Peyer's patch (tissue), 4 donors: ENCODE measurements at regions not wholly inside any gene's neighbourhood (a gene's known extent, or its start where the extent isn't known, plus 50 kb on each side); places are given as distances from the start of the nearest gene placed in this dataset.

Source experiments
- POLR2A ChIP-seq, 2 donors: fragments of 450-650 bp; IDR thresholded peaks; one replicate each; pipeline ENCODE4 v1.5.1; 2017; ENCODE audit warnings: antibody characterized with exemption in 2 of 2, mild to moderate bottlenecking in 2 of 2, moderate library complexity in 2 of 2
- TF ChIP-seq, protein P1 (sequence below), 6 experiments: fragments of 450-650 bp in 4 of 6; fragments of 200-600 bp in 2 of 6; sonication (generic) in 1 of 6; IDR thresholded peaks; one replicate each; pipeline ENCODE4 v1.5.1; 2017 to 2019; ENCODE audit warnings: antibody characterized with exemption in 6 of 6, mild to moderate bottlenecking in 3 of 6, moderate library complexity in 1 of 6

GRCh38 chr14:28102814-28103213, 663.8 kb upstream of the FOXG1 start:
- no peak for TF ChIP-seq POLR2A (IDR thresholded peaks at IDR 0.05)
- TF ChIP-seq, protein P1, sequence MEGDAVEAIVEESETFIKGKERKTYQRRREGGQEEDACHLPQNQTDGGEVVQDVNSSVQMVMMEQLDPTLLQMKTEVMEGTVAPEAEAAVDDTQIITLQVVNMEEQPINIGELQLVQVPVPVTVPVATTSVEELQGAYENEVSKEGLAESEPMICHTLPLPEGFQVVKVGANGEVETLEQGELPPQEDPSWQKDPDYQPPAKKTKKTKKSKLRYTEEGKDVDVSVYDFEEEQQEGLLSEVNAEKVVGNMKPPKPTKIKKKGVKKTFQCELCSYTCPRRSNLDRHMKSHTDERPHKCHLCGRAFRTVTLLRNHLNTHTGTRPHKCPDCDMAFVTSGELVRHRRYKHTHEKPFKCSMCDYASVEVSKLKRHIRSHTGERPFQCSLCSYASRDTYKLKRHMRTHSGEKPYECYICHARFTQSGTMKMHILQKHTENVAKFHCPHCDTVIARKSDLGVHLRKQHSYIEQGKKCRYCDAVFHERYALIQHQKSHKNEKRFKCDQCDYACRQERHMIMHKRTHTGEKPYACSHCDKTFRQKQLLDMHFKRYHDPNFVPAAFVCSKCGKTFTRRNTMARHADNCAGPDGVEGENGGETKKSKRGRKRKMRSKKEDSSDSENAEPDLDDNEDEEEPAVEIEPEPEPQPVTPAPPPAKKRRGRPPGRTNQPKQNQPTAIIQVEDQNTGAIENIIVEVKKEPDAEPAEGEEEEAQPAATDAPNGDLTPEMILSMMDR (IDR thresholded peaks at IDR 0.05), result no peak
